Neuronal stem cell (in vitro differentiated cells): ENCODE measurements at regions not wholly inside any gene's neighbourhood (a gene's known extent, or its start where the extent isn't known, plus 50 kb on each side); places are given as distances from the start of the nearest gene placed in this dataset. TPM values are rescaled to one million over a fixed set of nuclear protein-coding genes. Genes with fewer than 3 reads are reported as not detected.

ENCODE experiments used
- small RNA-seq: library from polyadenylated mRNA; stranded (forward); fragments of <200 nt; extraction: miRNeasy Mini kit (QIAGEN cat#:217004); gene quantifications from one replicate; pipeline ENCODE3, GENCODE V24; 2013; ENCODE audit not compliant: insufficient read depth

Small RNA genes lying in the stretch of these regions (small RNA-seq; reads per million reads assigned to genes)
- not detected for gene PSMC1P5
- gene RF00322, result not detected
- not detected for gene RN7SL255P
- not detected for gene RNA5SP189
- not detected for gene RNU1-140P
- gene RNU6-334P, result not detected
